ENCODE measurements at regions not wholly inside any gene's neighbourhood (a gene's known extent, or its start where the extent isn't known, plus 50 kb on each side); places are given as distances from the start of the nearest gene placed in this dataset.

DNA sequence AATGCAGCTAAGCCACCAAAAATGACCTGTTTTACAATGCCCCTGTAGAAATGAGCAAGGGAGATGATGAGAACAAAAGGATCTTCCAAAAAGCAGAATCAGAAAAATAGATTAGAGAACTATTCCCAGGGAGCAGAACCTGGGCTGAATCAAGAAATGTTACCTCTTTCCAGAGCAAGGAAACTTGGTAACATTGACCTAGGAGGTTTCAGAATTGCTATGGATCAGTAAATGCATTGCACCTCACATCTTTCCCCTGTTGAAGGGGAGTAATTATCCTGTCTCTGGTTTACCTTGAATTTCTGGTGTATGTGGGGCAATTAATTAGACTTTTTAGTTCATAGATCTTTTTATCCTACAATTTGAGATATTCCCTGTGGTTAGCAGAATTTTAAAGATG lies 151.2 kb upstream of the RAI14 start:
- TF ChIP-seq, protein P1, sequence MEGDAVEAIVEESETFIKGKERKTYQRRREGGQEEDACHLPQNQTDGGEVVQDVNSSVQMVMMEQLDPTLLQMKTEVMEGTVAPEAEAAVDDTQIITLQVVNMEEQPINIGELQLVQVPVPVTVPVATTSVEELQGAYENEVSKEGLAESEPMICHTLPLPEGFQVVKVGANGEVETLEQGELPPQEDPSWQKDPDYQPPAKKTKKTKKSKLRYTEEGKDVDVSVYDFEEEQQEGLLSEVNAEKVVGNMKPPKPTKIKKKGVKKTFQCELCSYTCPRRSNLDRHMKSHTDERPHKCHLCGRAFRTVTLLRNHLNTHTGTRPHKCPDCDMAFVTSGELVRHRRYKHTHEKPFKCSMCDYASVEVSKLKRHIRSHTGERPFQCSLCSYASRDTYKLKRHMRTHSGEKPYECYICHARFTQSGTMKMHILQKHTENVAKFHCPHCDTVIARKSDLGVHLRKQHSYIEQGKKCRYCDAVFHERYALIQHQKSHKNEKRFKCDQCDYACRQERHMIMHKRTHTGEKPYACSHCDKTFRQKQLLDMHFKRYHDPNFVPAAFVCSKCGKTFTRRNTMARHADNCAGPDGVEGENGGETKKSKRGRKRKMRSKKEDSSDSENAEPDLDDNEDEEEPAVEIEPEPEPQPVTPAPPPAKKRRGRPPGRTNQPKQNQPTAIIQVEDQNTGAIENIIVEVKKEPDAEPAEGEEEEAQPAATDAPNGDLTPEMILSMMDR (IDR thresholded peaks at IDR 0.05; ENCODE audit: borderline replicate concordance, insufficient read depth, low read depth, low read length), result no peak
- H3K4me3 ChIP-seq (ENCODE audit: low read depth, low read length), result no peak overlapping the region

DNA sequence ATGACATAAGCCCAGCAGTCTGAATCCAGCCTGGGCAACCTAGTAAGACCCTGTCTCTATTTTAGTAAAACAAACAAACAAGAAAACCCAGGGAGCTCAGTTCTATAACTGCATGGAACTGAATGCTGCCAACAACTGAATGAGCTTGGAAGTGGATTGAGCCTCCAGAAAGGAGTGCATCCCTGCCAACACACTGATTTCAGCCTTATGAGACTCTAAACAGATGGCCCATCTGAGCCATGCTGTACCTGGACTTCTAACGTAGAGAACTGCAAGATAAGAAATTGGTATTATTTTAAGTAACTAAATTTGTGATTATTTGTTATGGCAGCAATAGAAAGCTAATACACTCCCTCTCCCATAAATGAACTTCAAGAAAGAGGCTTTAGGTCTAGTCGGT lies 150.4 kb upstream of the RAI14 start:
- no peak overlapping the region for H3K4me3 ChIP-seq (ENCODE audit: low read depth, low read length)
- TF ChIP-seq, protein P1 (IDR thresholded peaks at IDR 0.05; ENCODE audit: borderline replicate concordance, insufficient read depth, low read depth, low read length), result no peak

DNA sequence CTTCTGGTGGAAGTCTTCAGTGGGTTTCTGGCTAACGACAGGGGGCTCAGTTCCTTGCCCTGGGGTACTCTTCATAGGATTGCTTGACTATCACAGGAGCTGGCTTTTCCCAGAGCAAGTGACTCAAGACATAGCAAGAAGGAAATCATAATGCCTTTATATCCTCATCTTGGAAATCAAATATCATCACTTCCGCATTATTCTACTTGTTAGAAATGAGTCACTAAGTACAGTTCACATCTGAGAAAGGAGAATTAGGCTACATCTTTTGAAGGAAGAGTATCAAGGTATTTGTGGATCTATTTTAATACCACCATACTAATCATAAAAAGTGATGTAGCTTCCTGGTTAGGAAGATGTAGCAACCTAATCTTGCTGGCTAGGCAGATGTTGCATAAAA lies 148.2 kb upstream of the RAI14 start:
- TF ChIP-seq, protein P1 (IDR thresholded peaks at IDR 0.05; ENCODE audit: borderline replicate concordance, insufficient read depth, low read depth, low read length), result no peak
- H3K4me3 ChIP-seq (ENCODE audit: low read depth, low read length), result no peak overlapping the region

DNA sequence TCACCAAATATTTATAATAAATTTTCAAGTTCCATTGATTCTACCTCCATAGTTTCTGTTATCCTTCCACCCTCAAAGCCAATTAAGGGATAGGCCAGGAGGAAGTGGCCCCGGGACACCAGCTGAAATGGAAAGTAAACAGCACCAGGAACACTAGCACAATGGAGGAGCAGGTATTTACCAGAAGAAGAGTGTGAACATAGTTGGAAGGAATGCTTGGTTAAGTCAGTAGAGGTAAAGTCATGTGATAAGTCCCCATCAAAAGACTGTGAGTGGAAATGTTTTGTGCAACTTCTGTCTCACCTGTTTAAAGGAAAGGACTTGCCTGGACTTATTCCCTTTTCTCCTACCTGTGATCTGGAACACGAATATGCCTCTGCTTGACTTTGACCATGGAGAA lies 146.7 kb upstream of the RAI14 start:
- TF ChIP-seq, protein P1 (IDR thresholded peaks at IDR 0.05; ENCODE audit: borderline replicate concordance, insufficient read depth, low read depth, low read length), result no peak
- no peak overlapping the region for H3K4me3 ChIP-seq (ENCODE audit: low read depth, low read length)

DNA sequence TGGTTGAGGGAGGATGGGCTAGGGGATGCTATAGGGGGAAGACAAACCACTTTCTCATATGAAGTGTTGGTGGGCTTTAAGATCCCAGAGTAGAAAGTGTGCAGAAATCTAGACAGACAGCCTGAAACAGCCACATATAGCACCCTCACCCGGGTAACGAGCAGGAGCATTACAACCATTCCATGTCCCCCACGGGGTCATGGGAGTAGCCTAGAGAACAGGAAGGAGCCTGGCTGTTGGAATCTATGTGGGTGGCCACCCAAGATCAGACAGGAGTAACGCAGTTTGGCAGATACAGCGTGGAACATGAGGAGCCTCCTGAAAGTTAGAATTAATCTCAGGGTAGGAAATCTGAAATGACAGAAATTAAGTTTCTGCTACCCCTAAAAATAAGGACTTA lies 146.1 kb upstream of the RAI14 start:
- TF ChIP-seq, protein P1 (IDR thresholded peaks at IDR 0.05; ENCODE audit: borderline replicate concordance, insufficient read depth, low read depth, low read length), result no peak
- H3K4me3 ChIP-seq (ENCODE audit: low read depth, low read length), result no peak overlapping the region

DNA sequence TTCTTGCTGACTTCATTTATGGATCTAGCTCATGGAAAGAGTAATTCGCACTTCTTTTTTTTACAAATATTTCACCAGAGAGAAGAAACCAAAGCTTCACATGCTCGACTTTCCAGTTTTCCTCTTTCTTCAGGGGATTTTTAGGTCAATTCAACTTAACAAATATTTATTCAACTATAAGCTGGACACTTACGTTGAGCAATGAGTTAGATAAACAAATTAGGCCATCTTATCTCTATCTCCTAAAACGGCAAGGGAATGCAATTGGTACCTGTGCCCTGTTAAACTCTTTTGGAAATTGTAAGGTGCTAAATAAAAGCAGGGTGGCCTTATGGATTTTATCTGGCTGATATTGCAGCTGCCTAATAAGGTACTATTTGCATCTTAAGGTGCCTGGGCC lies 145.1 kb upstream of the RAI14 start:
- TF ChIP-seq, protein P1 (IDR thresholded peaks at IDR 0.05; ENCODE audit: borderline replicate concordance, insufficient read depth, low read depth, low read length), result no peak
- H3K4me3 ChIP-seq (ENCODE audit: low read depth, low read length), result no peak overlapping the region

DNA sequence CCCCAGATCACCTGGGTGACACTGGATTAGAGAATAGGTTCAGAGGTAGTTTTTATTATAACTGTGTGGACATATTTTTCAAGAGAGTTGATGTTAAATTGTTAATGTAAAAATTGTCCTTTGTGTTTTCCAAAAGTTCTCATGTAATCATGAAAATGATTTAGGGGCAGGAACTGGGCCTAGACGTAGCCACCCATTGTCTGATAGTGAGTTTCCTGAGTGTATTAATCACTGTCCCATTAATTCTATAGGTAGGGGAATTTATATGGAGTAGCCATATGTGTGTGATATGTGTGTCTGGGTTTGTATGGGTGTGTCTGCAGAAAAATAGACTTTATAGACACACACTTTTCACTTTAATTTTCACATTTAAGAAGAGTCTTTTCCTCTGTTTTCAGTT lies 144.6 kb upstream of the RAI14 start:
- TF ChIP-seq, protein P1 (IDR thresholded peaks at IDR 0.05; ENCODE audit: borderline replicate concordance, insufficient read depth, low read depth, low read length), result no peak
- no peak overlapping the region for H3K4me3 ChIP-seq (ENCODE audit: low read depth, low read length)

All from GM12875 (cell line).